ENCODE measurements at regions not wholly inside any gene's neighbourhood (a gene's known extent, or its start where the extent isn't known, plus 50 kb on each side); places are given as distances from the start of the nearest gene placed in this dataset.
"Not testable (repeated sequence)": the region's sequence is repeated elsewhere in the genome, so short reads cannot be mapped to it uniquely, and the experiment has no call there.

DNA sequence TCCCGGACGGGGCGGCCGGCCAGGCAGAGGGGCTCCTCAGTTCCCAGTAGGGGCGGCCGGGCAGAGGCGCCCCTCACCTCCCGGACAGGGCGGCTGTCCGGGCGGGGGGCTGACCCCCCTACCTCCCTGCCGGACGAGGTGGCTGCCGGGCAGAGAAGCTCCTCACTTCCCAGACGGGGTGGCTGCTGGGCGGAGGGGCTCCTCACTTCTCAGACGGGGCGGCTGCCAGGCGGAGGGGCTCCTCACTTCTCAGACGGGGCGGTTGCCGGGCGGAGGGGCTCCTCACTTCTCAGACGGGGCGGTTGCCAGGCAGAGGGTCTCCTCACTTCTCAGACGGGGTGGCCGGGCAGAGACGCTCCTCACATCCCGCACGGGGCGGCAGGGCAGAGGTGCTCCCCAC is 84.6 kb downstream of the SHANK2 start:
- TF ChIP-seq POLR2A, CTCF (IDR thresholded peaks at IDR 0.05): not testable (repeated sequence)

Measured in transverse colon (tissue), 3 donors.